ENCODE measurements at regions not wholly inside any gene's neighbourhood (a gene's known extent, or its start where the extent isn't known, plus 50 kb on each side); places are given as distances from the start of the nearest gene placed in this dataset.

DNA sequence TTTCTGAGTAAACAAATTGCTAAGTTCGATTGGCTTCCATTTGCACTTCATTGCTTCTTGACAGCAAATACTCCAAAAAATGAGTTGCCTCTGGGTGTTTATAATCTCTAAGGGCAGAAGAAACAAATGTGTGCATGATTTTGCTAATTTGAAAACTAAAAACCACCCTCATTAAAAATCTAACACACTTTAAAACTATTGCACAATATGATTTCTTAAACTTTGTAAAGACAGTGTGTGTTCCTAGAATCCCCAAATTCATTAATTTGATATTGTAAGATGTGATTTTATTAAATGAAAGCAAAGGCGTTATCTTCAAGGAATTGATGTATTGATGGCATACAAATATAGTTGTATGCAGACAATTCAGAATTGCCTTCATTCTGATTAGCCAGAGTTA, 350.9 kb downstream of the OLFM3 start:
- H3K4me3 ChIP-seq (replicated peaks in 1 of 2; ENCODE audit: low read depth in 2 of 2, low read length in 2 of 2), result no peak overlapping the region
- TF ChIP-seq, protein P1, sequence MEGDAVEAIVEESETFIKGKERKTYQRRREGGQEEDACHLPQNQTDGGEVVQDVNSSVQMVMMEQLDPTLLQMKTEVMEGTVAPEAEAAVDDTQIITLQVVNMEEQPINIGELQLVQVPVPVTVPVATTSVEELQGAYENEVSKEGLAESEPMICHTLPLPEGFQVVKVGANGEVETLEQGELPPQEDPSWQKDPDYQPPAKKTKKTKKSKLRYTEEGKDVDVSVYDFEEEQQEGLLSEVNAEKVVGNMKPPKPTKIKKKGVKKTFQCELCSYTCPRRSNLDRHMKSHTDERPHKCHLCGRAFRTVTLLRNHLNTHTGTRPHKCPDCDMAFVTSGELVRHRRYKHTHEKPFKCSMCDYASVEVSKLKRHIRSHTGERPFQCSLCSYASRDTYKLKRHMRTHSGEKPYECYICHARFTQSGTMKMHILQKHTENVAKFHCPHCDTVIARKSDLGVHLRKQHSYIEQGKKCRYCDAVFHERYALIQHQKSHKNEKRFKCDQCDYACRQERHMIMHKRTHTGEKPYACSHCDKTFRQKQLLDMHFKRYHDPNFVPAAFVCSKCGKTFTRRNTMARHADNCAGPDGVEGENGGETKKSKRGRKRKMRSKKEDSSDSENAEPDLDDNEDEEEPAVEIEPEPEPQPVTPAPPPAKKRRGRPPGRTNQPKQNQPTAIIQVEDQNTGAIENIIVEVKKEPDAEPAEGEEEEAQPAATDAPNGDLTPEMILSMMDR (IDR thresholded peaks at IDR 0.05; ENCODE audit: low read depth, low read length), result no peak

DNA sequence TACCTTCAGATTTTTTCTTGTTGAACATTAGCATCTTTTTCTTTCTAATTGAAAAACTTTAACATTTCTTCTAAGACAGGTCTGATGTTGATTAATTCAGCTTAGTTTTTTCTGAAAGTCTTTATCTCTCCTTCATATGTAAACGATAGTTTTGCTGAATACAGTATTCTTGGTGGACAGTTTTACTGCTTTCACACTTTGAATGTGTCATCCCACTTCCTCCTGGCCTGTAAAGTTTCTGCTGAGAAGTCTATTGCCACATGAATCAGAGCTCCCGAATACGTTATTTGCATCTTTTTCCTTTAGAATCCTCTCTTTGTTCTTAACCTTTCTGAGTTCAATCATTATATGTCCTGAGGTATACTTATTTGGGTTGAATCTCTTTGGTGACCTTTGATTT, 344.2 kb downstream of the OLFM3 start:
- TF ChIP-seq, protein P1 (IDR thresholded peaks at IDR 0.05; ENCODE audit: low read depth, low read length), result no peak
- H3K4me3 ChIP-seq (replicated peaks in 1 of 2; ENCODE audit: low read depth in 2 of 2, low read length in 2 of 2), result no peak overlapping the region
- DNase-seq (ENCODE audit: low read depth in 2 of 2), result no peak

More for the DNA sequence above, 350.9 kb downstream of the OLFM3 start:
- DNase-seq (ENCODE audit: low read depth in 2 of 2), result no peak

DNA sequence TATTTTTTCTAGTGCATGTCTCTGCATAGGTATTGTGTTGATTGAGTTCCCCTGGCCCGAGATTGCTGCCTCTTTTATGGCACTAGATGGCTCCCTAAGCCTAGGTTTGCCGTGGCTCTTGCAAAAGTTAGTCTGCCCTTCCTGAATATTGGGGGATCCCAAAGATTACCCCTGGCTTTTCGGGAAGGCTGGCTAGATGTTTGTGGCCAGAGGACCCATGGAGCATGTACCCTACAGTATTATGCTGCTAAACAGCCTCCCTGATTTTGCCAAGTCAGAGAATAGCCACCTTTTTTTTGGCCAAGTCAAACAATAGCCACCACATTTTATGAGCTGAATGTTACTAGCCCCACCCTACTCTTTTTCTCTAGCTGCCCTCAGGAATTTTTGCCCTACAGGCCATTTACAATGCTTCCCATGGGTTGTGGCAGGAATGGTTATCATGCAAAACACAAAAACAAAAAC, 343.2 kb downstream of the OLFM3 start:
- H3K4me3 ChIP-seq (replicated peaks in 1 of 2; ENCODE audit: low read depth in 2 of 2, low read length in 2 of 2), result no peak overlapping the region
- peak; percentile 18 to 56 for DNase-seq (ENCODE audit: low read depth in 2 of 2)
- TF ChIP-seq, protein P1 (IDR thresholded peaks at IDR 0.05; ENCODE audit: low read depth, low read length), result peak; percentile 65

DNA sequence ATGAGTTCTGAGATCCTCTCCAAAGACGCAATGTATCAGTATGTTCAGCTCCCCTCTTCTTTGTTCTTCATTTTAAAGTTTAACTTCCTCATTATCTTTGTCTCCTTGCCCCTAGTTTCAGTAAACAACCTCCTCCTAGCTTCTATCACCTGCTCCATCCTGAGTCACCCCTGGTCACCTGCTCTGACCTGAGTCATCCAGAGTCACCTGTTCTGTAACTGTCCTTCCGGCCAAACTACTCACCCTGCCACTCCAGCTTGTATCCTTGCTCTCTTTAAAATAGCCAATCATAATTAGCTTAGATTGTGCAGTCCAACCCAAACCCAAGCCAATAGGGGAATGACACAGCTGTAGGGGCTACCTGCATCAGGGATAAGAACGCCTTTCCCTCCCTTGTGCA, 332.0 kb downstream of the OLFM3 start:
- DNase-seq (ENCODE audit: low read depth in 2 of 2), result no peak
- no peak overlapping the region for H3K4me3 ChIP-seq (replicated peaks in 1 of 2; ENCODE audit: low read depth in 2 of 2, low read length in 2 of 2)
- TF ChIP-seq, protein P1 (IDR thresholded peaks at IDR 0.05; ENCODE audit: low read depth, low read length), result no peak

DNA sequence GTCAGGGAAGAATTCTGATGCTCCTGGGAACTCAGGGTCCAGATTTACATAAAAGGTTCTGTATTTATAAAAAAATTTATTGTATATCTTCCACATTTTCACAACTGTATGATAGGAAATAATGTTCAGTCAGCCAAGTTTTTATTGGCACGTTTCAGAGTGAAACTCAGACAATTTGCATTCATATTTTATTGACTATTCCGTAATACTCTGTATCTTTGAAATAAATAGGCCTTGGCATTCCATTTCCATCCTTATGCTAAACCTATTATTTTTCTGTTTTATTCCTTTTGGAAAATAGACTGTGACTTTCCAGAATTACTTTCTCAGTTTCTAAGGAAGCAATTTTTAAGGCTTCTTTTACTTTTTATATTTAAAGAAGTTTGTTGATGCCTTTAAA, 329.0 kb downstream of the OLFM3 start:
- no peak overlapping the region for H3K4me3 ChIP-seq (replicated peaks in 1 of 2; ENCODE audit: low read depth in 2 of 2, low read length in 2 of 2)
- TF ChIP-seq, protein P1 (IDR thresholded peaks at IDR 0.05; ENCODE audit: low read depth, low read length), result no peak
- DNase-seq (ENCODE audit: low read depth in 2 of 2), result no peak

DNA sequence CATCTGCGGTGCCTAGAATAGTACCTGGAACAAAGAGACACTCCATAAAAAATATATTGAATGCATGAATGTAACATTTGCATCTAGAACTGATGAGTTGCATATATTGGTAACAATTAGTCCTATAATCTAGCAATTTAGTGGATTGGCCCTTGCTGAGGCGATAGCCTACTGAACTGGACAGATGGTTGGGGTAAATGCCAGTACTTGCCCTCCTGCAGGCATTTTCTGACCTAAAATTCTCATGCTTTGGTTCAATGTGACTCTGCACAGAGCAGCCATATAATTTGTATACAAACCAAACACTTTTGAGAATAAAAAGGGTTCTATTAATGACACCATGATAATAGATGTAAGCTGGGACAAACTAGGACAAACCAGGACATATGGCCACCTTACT, 313.6 kb downstream of the OLFM3 start:
- TF ChIP-seq, protein P1 (IDR thresholded peaks at IDR 0.05; ENCODE audit: low read depth, low read length), result no peak
- no peak overlapping the region for H3K4me3 ChIP-seq (replicated peaks in 1 of 2; ENCODE audit: low read depth in 2 of 2, low read length in 2 of 2)
- no peak for DNase-seq (ENCODE audit: low read depth in 2 of 2)

DNA sequence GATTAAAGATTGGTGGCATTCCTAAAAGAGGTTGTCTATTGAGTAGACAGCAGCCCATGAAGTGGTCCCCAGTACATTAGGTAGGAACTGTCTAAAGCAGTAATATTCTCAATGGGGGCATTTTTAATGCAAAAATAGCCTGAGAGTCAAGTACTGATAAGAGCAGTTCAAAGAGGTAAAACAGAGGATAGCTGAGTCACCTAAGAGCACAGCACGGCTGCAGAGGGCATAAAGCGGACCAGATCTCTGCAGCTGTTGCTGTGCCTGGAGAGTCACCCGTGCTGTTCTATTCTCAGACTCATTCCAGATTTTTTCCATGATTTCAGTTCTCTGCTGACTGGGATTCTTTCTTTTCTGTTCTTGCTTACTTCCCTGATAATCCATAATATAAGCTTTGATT, 313.2 kb downstream of the OLFM3 start:
- H3K4me3 ChIP-seq (replicated peaks in 1 of 2; ENCODE audit: low read depth in 2 of 2, low read length in 2 of 2), result no peak overlapping the region
- TF ChIP-seq, protein P1 (IDR thresholded peaks at IDR 0.05; ENCODE audit: low read depth, low read length), result no peak
- no peak for DNase-seq (ENCODE audit: low read depth in 2 of 2)

Measured in cardiac fibroblast (primary cell).